ENCODE measurements at regions not wholly inside any gene's neighbourhood (a gene's known extent, or its start where the extent isn't known, plus 50 kb on each side); places are given as distances from the start of the nearest gene placed in this dataset.
"Not testable (repeated sequence)": the region's sequence is repeated elsewhere in the genome, so short reads cannot be mapped to it uniquely, and the experiment has no call there.

- H3K36me3 ChIP-seq (ENCODE audit: insufficient read depth, low read length): no peaks in the 10 kb centered on the region
- no peaks in the 10 kb centered on the region for H3K9me3 ChIP-seq (ENCODE audit: control insufficient read depth, insufficient read depth, low read length)
- H3K4me1 ChIP-seq (ENCODE audit: insufficient read depth, low read length): no peaks in the 10 kb centered on the region
- H3K9ac ChIP-seq (ENCODE audit: low read depth, low read length): no peak overlapping the region
Observed at GRCh38 chr3:106059953-106060517, 191.2 kb upstream of the CBLB start.

DNA sequence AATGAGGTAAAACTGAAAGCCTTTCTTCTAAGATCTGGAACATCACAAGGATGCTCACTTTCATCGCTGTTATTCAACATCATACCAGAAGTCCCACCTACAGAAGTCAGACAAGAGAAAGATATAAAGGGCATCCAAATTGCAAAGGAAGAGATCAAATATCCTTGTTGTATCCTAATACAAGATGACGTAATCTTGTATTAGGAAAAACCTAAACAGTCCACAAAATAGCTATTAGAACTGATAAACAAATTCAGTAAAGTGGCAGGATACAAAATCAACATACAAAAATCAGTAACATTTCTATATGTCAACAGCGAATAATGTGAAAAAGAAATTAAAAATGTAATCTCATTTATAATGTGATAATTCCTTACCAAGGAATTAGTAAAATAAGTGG is 195.1 kb upstream of the CBLB start:
- H3K9ac ChIP-seq (ENCODE audit: low read depth, low read length): no peak overlapping the region
- no peaks in the 10 kb centered on the region for H3K9me3 ChIP-seq (ENCODE audit: control insufficient read depth, insufficient read depth, low read length)
- H3K4me1 ChIP-seq (ENCODE audit: insufficient read depth, low read length): no peaks in the 10 kb centered on the region
- H3K36me3 ChIP-seq (ENCODE audit: insufficient read depth, low read length): no peaks in the 10 kb centered on the region

GRCh38 chr3:106065831-106066230 is 197.0 kb upstream of the CBLB start:
- no peak overlapping the region for H3K9ac ChIP-seq (ENCODE audit: low read depth, low read length)
- H3K9me3 ChIP-seq (ENCODE audit: control insufficient read depth, insufficient read depth, low read length): no peaks in the 10 kb centered on the region
- no peaks in the 10 kb centered on the region for H3K4me1 ChIP-seq (ENCODE audit: insufficient read depth, low read length)
- H3K36me3 ChIP-seq (ENCODE audit: insufficient read depth, low read length): no peaks in the 10 kb centered on the region

- Histone ChIP-seq H3K9ac (ENCODE audit: low read depth, low read length) (no peak overlapping the region), H3K9me3 (ENCODE audit: control insufficient read depth, insufficient read depth, low read length) (peaks cover 5% of the 10 kb centered on the region; the same call in 1 of the 2 replicates), H3K4me1 (ENCODE audit: insufficient read depth, low read length) (no peaks in the 10 kb centered on the region), H3K36me3 (ENCODE audit: insufficient read depth, low read length) (no peaks in the 10 kb centered on the region)
Observed at GRCh38 chr3:106067711-106068110, 198.9 kb upstream of the CBLB start.

DNA sequence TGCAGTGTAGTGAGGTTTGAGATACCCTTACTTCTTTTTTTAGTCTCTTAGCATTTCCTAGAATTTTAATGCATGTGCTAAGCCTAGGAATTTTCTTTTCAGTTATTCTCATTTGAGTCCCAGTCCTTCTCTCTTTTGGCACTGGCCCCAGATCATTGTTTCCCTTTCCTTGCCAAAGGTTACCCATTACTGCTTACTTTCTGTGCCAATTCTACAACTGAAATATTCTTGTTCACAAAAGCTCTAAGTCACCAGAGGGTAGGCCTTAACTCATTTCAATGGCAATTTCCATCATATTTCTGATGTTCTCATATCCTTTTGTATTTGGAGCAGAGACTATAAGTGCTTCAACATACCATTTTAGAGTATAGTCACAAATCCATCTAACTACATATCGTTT is 199.6 kb upstream of the CBLB start:
- Histone ChIP-seq H3K4me1 (ENCODE audit: insufficient read depth, low read length) (no peaks in the 10 kb centered on the region), H3K36me3 (ENCODE audit: insufficient read depth, low read length) (no peaks in the 10 kb centered on the region), H3K9me3 (ENCODE audit: control insufficient read depth, insufficient read depth, low read length) (peaks cover 5% of the 10 kb centered on the region; the same call in 1 of the 2 replicates), H3K9ac (ENCODE audit: low read depth, low read length) (no peak overlapping the region)

GRCh38 chr3:106068795-106069194 is 200.0 kb upstream of the CBLB start:
- Histone ChIP-seq H3K4me1 (ENCODE audit: insufficient read depth, low read length) (no peaks in the 10 kb centered on the region), H3K9ac (ENCODE audit: low read depth, low read length) (no peak overlapping the region), H3K36me3 (ENCODE audit: insufficient read depth, low read length) (no peaks in the 10 kb centered on the region), H3K9me3 (ENCODE audit: control insufficient read depth, insufficient read depth, low read length) (peaks cover 5% of the 10 kb centered on the region; the same call in 1 of the 2 replicates)

DNA sequence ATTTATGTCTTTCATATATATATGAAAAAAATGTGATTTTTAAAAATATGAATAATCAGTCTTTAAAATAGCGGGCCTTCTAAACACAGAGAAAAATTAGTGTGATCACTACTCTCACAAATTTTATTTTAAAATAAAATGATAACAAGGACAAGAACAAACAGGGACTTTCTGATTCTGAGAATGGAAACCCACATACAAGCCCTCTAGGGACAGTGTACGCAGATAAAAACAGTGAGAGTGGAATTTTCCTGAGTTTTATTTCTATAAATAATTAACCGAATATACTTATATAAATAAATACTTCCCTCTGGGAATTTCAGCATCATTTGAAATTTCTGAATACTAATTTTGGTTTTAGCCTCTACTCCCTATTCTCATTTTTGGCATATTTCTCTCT is 201.4 kb upstream of the CBLB start:
- no peak overlapping the region for H3K9ac ChIP-seq (ENCODE audit: low read depth, low read length)
- no peaks in the 10 kb centered on the region for H3K4me1 ChIP-seq (ENCODE audit: insufficient read depth, low read length)
- peaks cover 5% of the 10 kb centered on the region; the same call in 1 of the 2 replicates for H3K9me3 ChIP-seq (ENCODE audit: control insufficient read depth, insufficient read depth, low read length)
- no peaks in the 10 kb centered on the region for H3K36me3 ChIP-seq (ENCODE audit: insufficient read depth, low read length)

DNA sequence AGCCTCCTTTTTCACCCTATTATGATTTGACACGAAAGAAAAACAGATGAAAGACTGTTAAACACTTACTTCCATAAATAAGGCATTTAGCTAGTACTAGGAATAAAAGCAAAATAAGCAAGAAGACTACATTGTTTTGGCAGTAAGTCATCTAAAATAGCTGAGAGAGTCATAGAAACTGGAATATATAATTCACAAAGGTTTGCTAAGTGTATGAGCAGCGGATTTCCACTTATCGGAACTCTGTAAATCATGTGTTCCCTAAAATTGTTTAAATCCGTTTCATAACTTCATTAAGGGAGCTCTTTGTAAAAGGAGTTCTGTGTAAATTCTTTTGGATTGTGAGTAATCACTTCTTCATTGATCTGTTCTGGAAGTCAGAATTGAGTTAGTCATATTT is 202.5 kb upstream of the CBLB start:
- peaks cover 5% of the 10 kb centered on the region; the same call in 1 of the 2 replicates for H3K9me3 ChIP-seq (ENCODE audit: control insufficient read depth, insufficient read depth, low read length)
- H3K4me1 ChIP-seq (ENCODE audit: insufficient read depth, low read length): no peaks in the 10 kb centered on the region

DNA sequence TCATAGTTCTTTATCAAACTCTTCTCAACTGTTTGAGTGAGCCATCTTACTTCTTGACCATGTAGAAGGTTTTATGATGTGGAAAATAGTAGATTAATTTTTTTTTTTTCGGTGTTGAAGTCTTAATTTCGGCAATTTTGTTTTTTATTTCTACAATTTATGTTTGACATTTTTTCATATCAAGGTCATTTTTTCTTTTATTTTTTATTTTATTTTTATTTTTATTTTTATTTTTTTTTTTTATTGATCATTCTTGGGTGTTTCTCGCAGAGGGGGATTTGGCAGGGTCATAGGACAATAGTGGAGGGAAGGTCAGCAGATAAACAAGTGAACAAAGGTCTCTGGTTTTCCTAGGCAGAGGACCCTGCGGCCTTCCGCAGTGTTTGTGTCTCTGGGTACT is 203.8 kb upstream of the CBLB start:
- H3K9ac ChIP-seq (ENCODE audit: low read depth, low read length); H3K36me3 ChIP-seq (ENCODE audit: insufficient read depth, low read length); H3K4me1 ChIP-seq (ENCODE audit: insufficient read depth, low read length); H3K9me3 ChIP-seq (ENCODE audit: control insufficient read depth, insufficient read depth, low read length): not testable (repeated sequence)

More for the DNA sequence above, 202.5 kb upstream of the CBLB start:
- Histone ChIP-seq H3K36me3 (ENCODE audit: insufficient read depth, low read length) (no peaks in the 10 kb centered on the region), H3K9ac (ENCODE audit: low read depth, low read length) (no peak overlapping the region)

- not testable (repeated sequence) for H3K9me3 ChIP-seq (ENCODE audit: control insufficient read depth, insufficient read depth, low read length); H3K36me3 ChIP-seq (ENCODE audit: insufficient read depth, low read length); H3K4me1 ChIP-seq (ENCODE audit: insufficient read depth, low read length); H3K9ac ChIP-seq (ENCODE audit: low read depth, low read length)
Observed at GRCh38 chr3:106073806-106074205, 205.0 kb upstream of the CBLB start.

DNA sequence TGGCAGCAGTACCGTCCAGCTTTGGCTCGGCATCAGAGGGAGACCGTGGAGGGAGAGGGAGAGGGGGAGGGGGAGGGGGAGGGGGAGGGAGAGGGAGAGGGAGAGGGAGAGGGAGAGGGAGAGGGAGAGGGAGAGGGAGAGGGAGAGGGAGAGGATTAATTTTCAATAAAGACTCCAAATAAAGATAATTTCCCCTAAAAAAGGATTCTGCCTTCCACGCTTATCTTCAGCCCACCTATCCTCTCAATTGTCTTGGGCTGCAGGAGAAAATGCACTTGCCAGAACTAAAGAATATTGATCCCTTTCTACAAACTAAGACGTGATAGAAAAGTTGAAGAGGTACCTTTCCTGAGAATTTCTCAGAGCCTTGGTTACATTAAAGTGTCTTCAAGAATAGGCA is 206.9 kb upstream of the CBLB start:
- not testable (repeated sequence) for H3K4me1 ChIP-seq (ENCODE audit: insufficient read depth, low read length); H3K9ac ChIP-seq (ENCODE audit: low read depth, low read length); H3K36me3 ChIP-seq (ENCODE audit: insufficient read depth, low read length); H3K9me3 ChIP-seq (ENCODE audit: control insufficient read depth, insufficient read depth, low read length)

DNA sequence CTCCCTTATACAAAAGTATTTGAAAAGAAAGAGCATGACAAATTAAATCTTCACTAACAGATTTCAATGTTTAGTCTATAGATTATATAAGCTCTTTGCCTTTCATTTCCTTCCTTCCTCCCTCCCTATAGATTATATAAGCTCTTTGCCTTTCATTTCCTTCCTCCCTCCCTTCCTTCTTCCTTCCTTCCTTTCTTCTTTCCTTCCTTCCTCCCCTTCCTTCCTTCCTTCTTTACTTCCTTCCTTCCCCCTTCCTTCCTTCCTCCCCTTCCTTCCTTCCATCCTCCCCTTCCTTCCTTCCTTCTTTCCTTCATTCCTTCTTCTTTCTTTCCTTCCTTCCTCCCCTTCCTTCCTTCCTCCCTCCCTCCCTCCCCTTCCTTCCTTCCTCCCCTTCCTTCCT is 209.8 kb upstream of the CBLB start:
- H3K9me3 ChIP-seq (ENCODE audit: control insufficient read depth, insufficient read depth, low read length): no peaks in the 10 kb centered on the region; the same call in 1 of the 2 replicates
- no peak overlapping the region for H3K9ac ChIP-seq (ENCODE audit: low read depth, low read length)
- H3K36me3 ChIP-seq (ENCODE audit: insufficient read depth, low read length): no peaks in the 10 kb centered on the region
- H3K4me1 ChIP-seq (ENCODE audit: insufficient read depth, low read length): no peaks in the 10 kb centered on the region

- Histone ChIP-seq H3K36me3 (ENCODE audit: insufficient read depth, low read length) (no peaks in the 10 kb centered on the region), H3K9ac (ENCODE audit: low read depth, low read length) (no peak overlapping the region), H3K9me3 (ENCODE audit: control insufficient read depth, insufficient read depth, low read length) (no peaks in the 10 kb centered on the region; the same call in 1 of the 2 replicates), H3K4me1 (ENCODE audit: insufficient read depth, low read length) (no peaks in the 10 kb centered on the region)
Observed at GRCh38 chr3:106082616-106083015, 213.8 kb upstream of the CBLB start.

GRCh38 chr3:106083207-106083606 is 214.4 kb upstream of the CBLB start:
- Histone ChIP-seq H3K4me1 (ENCODE audit: insufficient read depth, low read length) (no peaks in the 10 kb centered on the region), H3K9me3 (ENCODE audit: control insufficient read depth, insufficient read depth, low read length) (no peaks in the 10 kb centered on the region; the same call in 1 of the 2 replicates), H3K9ac (ENCODE audit: low read depth, low read length) (no peak overlapping the region), H3K36me3 (ENCODE audit: insufficient read depth, low read length) (no peaks in the 10 kb centered on the region)

GRCh38 chr3:106083854-106084253 is 215.0 kb upstream of the CBLB start:
- Histone ChIP-seq H3K4me1 (ENCODE audit: insufficient read depth, low read length) (no peaks in the 10 kb centered on the region), H3K9me3 (ENCODE audit: control insufficient read depth, insufficient read depth, low read length) (no peaks in the 10 kb centered on the region; the same call in 1 of the 2 replicates), H3K9ac (ENCODE audit: low read depth, low read length) (no peak overlapping the region), H3K36me3 (ENCODE audit: insufficient read depth, low read length) (no peaks in the 10 kb centered on the region)

- peaks cover 2% of the 10 kb centered on the region; the same call in 1 of the 2 replicates for H3K4me1 ChIP-seq (ENCODE audit: insufficient read depth, low read length)
- no peak overlapping the region for H3K9ac ChIP-seq (ENCODE audit: low read depth, low read length)
- no peaks in the 10 kb centered on the region; the same call in 1 of the 2 replicates for H3K9me3 ChIP-seq (ENCODE audit: control insufficient read depth, insufficient read depth, low read length)
- H3K36me3 ChIP-seq (ENCODE audit: insufficient read depth, low read length): no peaks in the 10 kb centered on the region
Observed at GRCh38 chr3:106086038-106086437, 217.2 kb upstream of the CBLB start.

Measured in ES-I3 (cell line).